Colonic mucosa (tissue), 4 donors: ENCODE measurements at regions not wholly inside any gene's neighbourhood (a gene's known extent, or its start where the extent isn't known, plus 50 kb on each side); places are given as distances from the start of the nearest gene placed in this dataset.

Source experiments
- DNase-seq: peaks from one replicate; pipeline ENCODE4 v3.0.0-alpha.2; 2020
- H3K27ac ChIP-seq: fragments of 200-600 bp; one replicate; pipeline ENCODE4 v1.8.0; 2021
- H3K27me3 ChIP-seq: fragments of 200-600 bp; one replicate; pipeline ENCODE4 v1.8.0; 2021
- H3K36me3 ChIP-seq: fragments of 200-600 bp; one replicate; pipeline ENCODE4 v1.8.0; 2021
- H3K4me1 ChIP-seq: fragments of 200-600 bp; one replicate; pipeline ENCODE4 v1.8.0; 2021; ENCODE audit warnings: mild to moderate bottlenecking
- H3K4me3 ChIP-seq: fragments of 200-600 bp; one replicate; pipeline ENCODE4 v1.8.0; 2021
- H3K9ac ChIP-seq, 2 donors: one replicate each; pipeline ENCODE4 v1.7.0; 2013; ENCODE audit warnings: control low read depth in 2 of 2, low read depth in 2 of 2, low read length in 2 of 2
- H3K9me3 ChIP-seq: fragments of 200-600 bp; one replicate; pipeline ENCODE4 v1.8.0; 2021
- CTCF ChIP-seq: fragments of 200-600 bp; IDR thresholded peaks from one replicate; pipeline ENCODE4 v1.8.0; 2022; ENCODE audit warnings: antibody characterized with exemption, mild to moderate bottlenecking
- intact Hi-C: fragments of 100-400 bp; cut with DNase I; formaldehyde crosslinking; loops from one replicate; pipeline ENCODE4 v1.14.1; 2022
- donor health status: healthy.
- donor health status: DM: no; HTN: no; CAD: no.
- donor health status: DM: no; HTN: no; CAD: no.

- intact Hi-C loops = no loop called here
- no peak for DNase-seq
Measured at GRCh38 chr2:52882974-52883373, 884.6 kb upstream of the CHAC2 start.

GRCh38 chr2:52881606-52882005, 886.0 kb upstream of the CHAC2 start:
- DNase-seq = no peak
- intact Hi-C loops = no loop called here
- H3K27ac ChIP-seq = no peak overlapping the region

More at GRCh38 chr2:52882974-52883373, 884.6 kb upstream of the CHAC2 start:
- Histone ChIP-seq H3K4me3 (no peak overlapping the region), H3K9ac (no peak overlapping the region), H3K9me3 (no peaks in the 10 kb centered on the region), H3K27me3 (no peaks in the 10 kb centered on the region), H3K4me1 (no peaks in the 10 kb centered on the region), H3K36me3 (no peaks in the 10 kb centered on the region), H3K27ac (no peak overlapping the region)
- no peak for TF ChIP-seq CTCF

GRCh38 chr2:52880872-52881271, 886.7 kb upstream of the CHAC2 start:
- no peak for DNase-seq
- no peaks in the 10 kb centered on the region for H3K4me1 ChIP-seq
- no peak overlapping the region for H3K27ac ChIP-seq
- TF ChIP-seq CTCF = no peak
- intact Hi-C loops = no loop called here
- H3K36me3 ChIP-seq = no peaks in the 10 kb centered on the region
- no peak overlapping the region for H3K4me3 ChIP-seq
- no peaks in the 10 kb centered on the region for H3K9me3 ChIP-seq
- no peaks in the 10 kb centered on the region for H3K27me3 ChIP-seq
- no peak overlapping the region for H3K9ac ChIP-seq

More at GRCh38 chr2:52881606-52882005, 886.0 kb upstream of the CHAC2 start:
- H3K36me3 ChIP-seq = no peaks in the 10 kb centered on the region
- no peak for TF ChIP-seq CTCF
- H3K27me3 ChIP-seq = no peaks in the 10 kb centered on the region
- no peak overlapping the region for H3K4me3 ChIP-seq
- no peaks in the 10 kb centered on the region for H3K9me3 ChIP-seq
- no peaks in the 10 kb centered on the region for H3K4me1 ChIP-seq
- H3K9ac ChIP-seq = no peak overlapping the region

GRCh38 chr2:52879561-52879960, 888.0 kb upstream of the CHAC2 start:
- intact Hi-C loops = no loop called here

GRCh38 chr2:52877703-52878102, 889.9 kb upstream of the CHAC2 start:
- intact Hi-C loops = no loop called here
- Histone ChIP-seq H3K9ac (no peak overlapping the region), H3K4me3 (no peak overlapping the region), H3K27me3 (no peaks in the 10 kb centered on the region), H3K4me1 (no peaks in the 10 kb centered on the region), H3K27ac (no peak overlapping the region), H3K36me3 (no peaks in the 10 kb centered on the region), H3K9me3 (no peaks in the 10 kb centered on the region)
- DNase-seq = no peak
- TF ChIP-seq CTCF = no peak

More at GRCh38 chr2:52879561-52879960, 888.0 kb upstream of the CHAC2 start:
- TF ChIP-seq CTCF = no peak
- no peaks in the 10 kb centered on the region for H3K27me3 ChIP-seq
- no peak overlapping the region for H3K9ac ChIP-seq
- H3K4me1 ChIP-seq = no peaks in the 10 kb centered on the region
- no peak for DNase-seq
- no peaks in the 10 kb centered on the region for H3K36me3 ChIP-seq
- H3K27ac ChIP-seq = no peak overlapping the region
- H3K4me3 ChIP-seq = no peak overlapping the region
- no peaks in the 10 kb centered on the region for H3K9me3 ChIP-seq
